Neural cell (in vitro differentiated cells): ENCODE measurements at regions not wholly inside any gene's neighbourhood (a gene's known extent, or its start where the extent isn't known, plus 50 kb on each side); places are given as distances from the start of the nearest gene placed in this dataset.

Experiments
- EP300 ChIP-seq: fragments of 450-650 bp; conservative IDR thresholded peaks from 2 replicates; pipeline ENCODE4 v1.6.1; 2014; ENCODE audit warnings: antibody characterized with exemption, mild to moderate bottlenecking, moderate library complexity; ENCODE audit not compliant: poor library complexity, severe bottlenecking
- EZH2 ChIP-seq: fragments of 200-600, 300-800 bp; shearing (Covaris generic), sonication (generic); IDR thresholded peaks from 2 replicates; pipeline ENCODE4 v1.6.1; 2014; ENCODE audit warnings: antibody characterized with exemption, low read length, borderline replicate concordance, mild to moderate bottlenecking; ENCODE audit not compliant: insufficient read depth, poor library complexity, severe bottlenecking
- POLR2AphosphoS5 ChIP-seq: IDR thresholded peaks from 2 replicates; pipeline ENCODE4 v1.6.1; 2012
- RAD21 ChIP-seq: fragments of 450-650 bp; conservative IDR thresholded peaks from 2 replicates; pipeline ENCODE4 v1.6.1; 2014; ENCODE audit warnings: antibody characterized with exemption, mild to moderate bottlenecking, moderate library complexity
- REST ChIP-seq: IDR thresholded peaks from 2 replicates; pipeline ENCODE4 v1.6.1; 2012; ENCODE audit warnings: borderline replicate concordance
- SMC3 ChIP-seq: fragments of 450-650 bp; conservative IDR thresholded peaks from 2 replicates; pipeline ENCODE4 v1.6.1; 2014; ENCODE audit warnings: antibody characterized with exemption, mild to moderate bottlenecking, moderate library complexity; ENCODE audit not compliant: poor library complexity
- TAF1 ChIP-seq: IDR thresholded peaks from 2 replicates; pipeline ENCODE4 v1.6.1; 2012; ENCODE audit warnings: low read depth
- TF ChIP-seq, protein P1 (sequence below): fragments of 450-650 bp; IDR thresholded peaks from 2 replicates; pipeline ENCODE4 v1.5.1; 2014; ENCODE audit warnings: antibody characterized with exemption, mild to moderate bottlenecking, moderate library complexity; ENCODE audit not compliant: poor library complexity, severe bottlenecking

- TF ChIP-seq EZH2 (no peak), EP300 (no peak), POLR2AphosphoS5 (no peak), REST (no peak), RAD21 (no peak), SMC3 (no peak), TAF1 (no peak)
- TF ChIP-seq, protein P1, sequence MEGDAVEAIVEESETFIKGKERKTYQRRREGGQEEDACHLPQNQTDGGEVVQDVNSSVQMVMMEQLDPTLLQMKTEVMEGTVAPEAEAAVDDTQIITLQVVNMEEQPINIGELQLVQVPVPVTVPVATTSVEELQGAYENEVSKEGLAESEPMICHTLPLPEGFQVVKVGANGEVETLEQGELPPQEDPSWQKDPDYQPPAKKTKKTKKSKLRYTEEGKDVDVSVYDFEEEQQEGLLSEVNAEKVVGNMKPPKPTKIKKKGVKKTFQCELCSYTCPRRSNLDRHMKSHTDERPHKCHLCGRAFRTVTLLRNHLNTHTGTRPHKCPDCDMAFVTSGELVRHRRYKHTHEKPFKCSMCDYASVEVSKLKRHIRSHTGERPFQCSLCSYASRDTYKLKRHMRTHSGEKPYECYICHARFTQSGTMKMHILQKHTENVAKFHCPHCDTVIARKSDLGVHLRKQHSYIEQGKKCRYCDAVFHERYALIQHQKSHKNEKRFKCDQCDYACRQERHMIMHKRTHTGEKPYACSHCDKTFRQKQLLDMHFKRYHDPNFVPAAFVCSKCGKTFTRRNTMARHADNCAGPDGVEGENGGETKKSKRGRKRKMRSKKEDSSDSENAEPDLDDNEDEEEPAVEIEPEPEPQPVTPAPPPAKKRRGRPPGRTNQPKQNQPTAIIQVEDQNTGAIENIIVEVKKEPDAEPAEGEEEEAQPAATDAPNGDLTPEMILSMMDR, result no peak
These were observed 1424.9 kb downstream of the TBC1D22A start for GRCh38 chr22:48187356-48187755.
